BJ (cell line): ENCODE measurements at regions not wholly inside any gene's neighbourhood (a gene's known extent, or its start where the extent isn't known, plus 50 kb on each side); places are given as distances from the start of the nearest gene placed in this dataset.

Experiments
- CTCF ChIA-PET: fragments of 350-600 bp; formaldehyde crosslinking; extraction: SDS; loops from one replicate; lab custom pipeline; 2021; ENCODE audit warnings: antibody characterized with exemption, inconsistent platforms; lab: Yijun Ruan, JAX
- POLR2A ChIA-PET: fragments of 300-600 bp; sonication (Branson Sonifier 250); formaldehyde crosslinking; extraction: SDS; loops from one replicate; lab custom pipeline; 2021; ENCODE audit warnings: antibody characterized with exemption; lab: Charles Lee
- DNase-seq: peaks from one replicate; pipeline ENCODE4 v3.0.0-alpha.2; 2011; ENCODE audit warnings: low read depth
- H3K27me3 ChIP-seq: 2 replicates; pipeline ENCODE4 v1.6.0; 2011; ENCODE audit warnings: low read length; ENCODE audit not compliant: control insufficient read depth, insufficient read depth
- H3K36me3 ChIP-seq: 2 replicates; pipeline ENCODE4 v1.5.1; 2011; ENCODE audit warnings: low read length; ENCODE audit not compliant: control insufficient read depth, insufficient read depth
- H3K4me3 ChIP-seq: 2 replicates; pipeline ENCODE4 v1.5.1; 2011; ENCODE audit warnings: low read depth, mild to moderate bottlenecking, control low read depth, low read length
- TF ChIP-seq, protein P1 (sequence below): IDR thresholded peaks from 2 replicates; pipeline ENCODE4 v1.5.1; 2011; ENCODE audit warnings: low read depth, mild to moderate bottlenecking, control low read depth, inconsistent platforms, low read length, moderate library complexity; ENCODE audit not compliant: insufficient read depth

DNA sequence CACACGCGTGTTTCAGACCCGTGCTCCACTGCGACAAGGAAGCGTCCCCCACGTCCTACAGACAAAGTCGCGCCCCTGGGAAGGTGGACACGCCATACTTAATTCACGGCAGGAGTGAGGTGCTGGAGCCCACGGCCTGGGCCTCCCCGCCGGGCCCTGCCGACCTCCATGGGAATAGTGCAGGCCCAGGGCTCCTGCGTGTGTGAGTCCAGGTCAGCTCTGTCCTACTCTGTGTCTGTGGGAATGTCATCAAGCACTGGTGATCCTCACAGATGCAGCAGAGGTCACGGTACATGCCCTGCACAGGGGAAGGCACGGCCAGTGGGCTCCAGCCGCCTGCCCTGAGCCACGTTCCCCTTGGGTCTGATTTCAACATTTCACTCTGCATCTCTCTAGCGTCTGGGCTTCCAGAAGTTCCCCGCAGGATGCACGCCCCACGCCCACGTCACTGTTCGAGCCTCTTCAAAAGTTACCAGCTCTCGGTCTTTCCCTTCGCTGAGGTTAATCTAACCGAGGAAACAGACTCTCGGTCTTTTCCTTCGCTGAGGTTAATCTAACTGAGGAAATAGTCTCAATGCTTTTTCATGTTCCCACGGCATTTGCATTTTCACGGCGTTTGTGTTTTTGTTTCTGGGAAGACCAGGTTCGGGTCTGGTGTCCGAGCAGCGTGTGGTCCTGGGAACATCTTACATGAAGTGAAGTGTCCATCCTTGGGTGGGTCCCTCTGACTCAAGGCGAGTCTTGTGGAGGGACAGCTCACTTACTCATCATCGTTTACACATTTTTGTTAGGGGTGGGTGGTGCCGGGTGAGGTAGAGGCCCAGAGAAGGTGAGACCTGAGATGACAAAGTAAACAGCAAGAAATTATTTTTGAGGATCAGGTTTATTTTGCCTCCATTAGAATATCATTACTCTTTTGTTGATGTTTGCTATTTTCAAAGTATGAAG lies 157.3 kb upstream of the ALKAL2 start:
- ChIA-PET CTCF (no interaction called here), POLR2A (no interaction called here)
- no peak for DNase-seq
- no peaks in the 10 kb centered on the region for H3K36me3 ChIP-seq
- no peak overlapping the region for H3K4me3 ChIP-seq
- H3K27me3 ChIP-seq, result no peaks in the 10 kb centered on the region; the same call in 1 of the 2 replicates
- TF ChIP-seq, protein P1, sequence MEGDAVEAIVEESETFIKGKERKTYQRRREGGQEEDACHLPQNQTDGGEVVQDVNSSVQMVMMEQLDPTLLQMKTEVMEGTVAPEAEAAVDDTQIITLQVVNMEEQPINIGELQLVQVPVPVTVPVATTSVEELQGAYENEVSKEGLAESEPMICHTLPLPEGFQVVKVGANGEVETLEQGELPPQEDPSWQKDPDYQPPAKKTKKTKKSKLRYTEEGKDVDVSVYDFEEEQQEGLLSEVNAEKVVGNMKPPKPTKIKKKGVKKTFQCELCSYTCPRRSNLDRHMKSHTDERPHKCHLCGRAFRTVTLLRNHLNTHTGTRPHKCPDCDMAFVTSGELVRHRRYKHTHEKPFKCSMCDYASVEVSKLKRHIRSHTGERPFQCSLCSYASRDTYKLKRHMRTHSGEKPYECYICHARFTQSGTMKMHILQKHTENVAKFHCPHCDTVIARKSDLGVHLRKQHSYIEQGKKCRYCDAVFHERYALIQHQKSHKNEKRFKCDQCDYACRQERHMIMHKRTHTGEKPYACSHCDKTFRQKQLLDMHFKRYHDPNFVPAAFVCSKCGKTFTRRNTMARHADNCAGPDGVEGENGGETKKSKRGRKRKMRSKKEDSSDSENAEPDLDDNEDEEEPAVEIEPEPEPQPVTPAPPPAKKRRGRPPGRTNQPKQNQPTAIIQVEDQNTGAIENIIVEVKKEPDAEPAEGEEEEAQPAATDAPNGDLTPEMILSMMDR, result no peak

DNA sequence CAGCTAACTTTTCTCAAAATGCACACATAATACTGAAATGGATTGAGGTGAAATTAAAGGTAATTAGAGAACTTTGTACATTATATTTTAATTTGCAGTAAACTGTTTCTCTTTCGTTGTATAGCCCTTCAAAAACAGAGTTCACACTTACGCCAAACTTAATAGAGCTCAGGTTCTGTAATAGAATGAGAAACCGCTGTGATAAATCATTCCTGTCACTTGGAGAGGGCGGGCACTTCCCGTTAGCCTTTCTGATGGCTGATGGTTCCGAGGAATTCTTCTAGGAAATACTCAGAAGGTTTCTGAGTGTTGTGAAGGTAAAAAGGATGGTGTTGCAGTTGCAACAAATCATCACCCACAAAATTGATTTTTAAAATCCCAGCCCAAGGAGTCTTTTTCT lies 155.8 kb upstream of the ALKAL2 start:
- CTCF ChIA-PET, result no interaction called here

DNA sequence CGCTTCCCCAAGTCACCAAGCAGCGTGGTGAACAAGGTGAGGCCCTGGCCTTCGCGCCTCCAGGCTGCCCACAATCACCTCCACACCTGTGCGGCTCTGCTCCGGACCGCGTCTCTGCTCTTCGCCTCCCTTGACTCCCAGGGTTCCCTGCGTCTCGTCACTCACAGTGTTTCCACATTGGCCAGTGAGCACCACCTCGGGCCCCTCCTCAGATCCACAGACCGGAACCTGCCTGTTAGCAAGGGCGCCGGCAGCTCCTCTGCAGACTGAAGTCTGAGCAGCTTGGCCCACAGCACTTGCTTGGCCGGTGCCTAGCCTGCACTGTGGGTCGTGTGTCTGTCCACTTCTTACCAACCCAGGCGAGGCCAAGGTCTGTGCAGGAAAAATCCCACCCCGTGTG lies 155.3 kb upstream of the ALKAL2 start:
- DNase-seq, result no peak
- ChIA-PET POLR2A (no interaction called here), CTCF (no interaction called here)

More for the DNA sequence above, 155.8 kb upstream of the ALKAL2 start:
- no peak for DNase-seq
- Histone ChIP-seq H3K36me3 (no peaks in the 10 kb centered on the region), H3K27me3 (no peaks in the 10 kb centered on the region), H3K4me3 (no peak overlapping the region)
- TF ChIP-seq, protein P1, result no peak
- POLR2A ChIA-PET, result no interaction called here

DNA sequence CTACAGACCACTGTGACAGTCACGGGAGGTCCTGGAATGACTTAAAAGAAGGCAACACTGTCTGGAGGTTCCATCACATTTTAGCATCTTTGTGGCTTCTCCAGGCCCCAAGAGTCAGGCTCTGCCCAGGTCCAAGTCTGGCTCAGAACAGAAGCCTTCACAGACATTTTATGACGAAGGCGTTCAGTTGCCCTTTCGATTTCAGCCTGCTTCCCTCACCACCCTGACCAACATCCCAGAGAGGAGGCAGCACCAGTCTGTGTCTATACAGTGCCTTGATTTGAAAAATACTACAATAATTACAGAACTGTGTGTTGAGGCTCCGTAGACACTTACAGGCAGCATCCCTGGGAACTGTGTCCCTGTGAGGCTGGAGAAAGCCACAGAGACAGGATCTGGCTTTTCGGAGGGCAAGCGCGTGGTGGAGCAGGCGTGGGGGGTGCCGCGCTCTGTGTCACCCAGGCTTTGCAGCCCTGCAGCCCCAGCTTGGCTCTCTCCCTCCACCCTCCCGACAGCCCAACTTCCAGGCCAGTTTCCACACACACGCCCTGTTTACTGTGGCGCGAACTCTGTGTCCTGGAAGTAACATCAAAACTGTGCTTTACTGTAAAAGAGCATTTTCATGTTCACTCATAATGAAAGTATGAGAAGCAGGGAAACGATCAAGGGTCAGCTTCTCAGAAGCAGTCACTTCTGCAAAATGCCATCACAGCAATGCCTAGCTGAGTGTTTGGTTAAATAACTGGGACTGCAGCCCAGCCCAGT lies 153.5 kb upstream of the ALKAL2 start:
- no peak for DNase-seq
- Histone ChIP-seq H3K4me3 (no peak overlapping the region), H3K27me3 (no peaks in the 10 kb centered on the region), H3K36me3 (no peaks in the 10 kb centered on the region)
- TF ChIP-seq, protein P1, result no peak
- ChIA-PET CTCF (no interaction called here), POLR2A (no interaction called here)

More for the DNA sequence above, 155.3 kb upstream of the ALKAL2 start:
- no peaks in the 10 kb centered on the region for H3K36me3 ChIP-seq
- TF ChIP-seq, protein P1, result no peak
- no peak overlapping the region for H3K4me3 ChIP-seq
- H3K27me3 ChIP-seq, result no peaks in the 10 kb centered on the region

DNA sequence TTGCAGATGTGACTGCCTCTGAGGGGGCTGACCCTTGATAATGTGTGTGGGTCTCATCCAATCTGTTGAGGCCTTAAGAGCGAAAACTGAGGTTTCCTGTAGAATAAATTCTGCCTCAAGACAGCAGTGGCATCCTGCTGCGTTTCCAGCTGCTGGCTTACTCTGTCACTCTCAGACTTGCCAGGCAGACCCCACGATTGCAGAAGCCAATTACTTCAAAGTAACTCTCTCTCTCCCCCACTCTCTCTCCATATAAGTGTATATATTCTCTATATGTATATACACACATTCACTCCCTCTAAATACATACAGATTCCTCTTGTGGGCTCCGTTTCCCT lies 152.5 kb upstream of the ALKAL2 start:
- H3K36me3 ChIP-seq, result no peaks in the 10 kb centered on the region
- H3K27me3 ChIP-seq, result no peaks in the 10 kb centered on the region
- ChIA-PET POLR2A (no interaction called here), CTCF (no interaction called here)
- DNase-seq, result no peak
- H3K4me3 ChIP-seq, result no peak overlapping the region
- TF ChIP-seq, protein P1, result no peak
